HG02798 (cell line): ENCODE measurements at regions not wholly inside any gene's neighbourhood (a gene's known extent, or its start where the extent isn't known, plus 50 kb on each side); places are given as distances from the start of the nearest gene placed in this dataset.

Experiments
- ATAC-seq: cut with Tn5 transposase; IDR thresholded peaks from one replicate; pipeline ENCODE4 v1.9.1; 2021; ENCODE audit warnings: mild to moderate bottlenecking; ENCODE audit not compliant: unreplicated experiment, poor library complexity

GRCh38 chr22:19574247-19574646 is 50.0 kb upstream of the CLDN5 start:
- ATAC-seq = no peak

DNA sequence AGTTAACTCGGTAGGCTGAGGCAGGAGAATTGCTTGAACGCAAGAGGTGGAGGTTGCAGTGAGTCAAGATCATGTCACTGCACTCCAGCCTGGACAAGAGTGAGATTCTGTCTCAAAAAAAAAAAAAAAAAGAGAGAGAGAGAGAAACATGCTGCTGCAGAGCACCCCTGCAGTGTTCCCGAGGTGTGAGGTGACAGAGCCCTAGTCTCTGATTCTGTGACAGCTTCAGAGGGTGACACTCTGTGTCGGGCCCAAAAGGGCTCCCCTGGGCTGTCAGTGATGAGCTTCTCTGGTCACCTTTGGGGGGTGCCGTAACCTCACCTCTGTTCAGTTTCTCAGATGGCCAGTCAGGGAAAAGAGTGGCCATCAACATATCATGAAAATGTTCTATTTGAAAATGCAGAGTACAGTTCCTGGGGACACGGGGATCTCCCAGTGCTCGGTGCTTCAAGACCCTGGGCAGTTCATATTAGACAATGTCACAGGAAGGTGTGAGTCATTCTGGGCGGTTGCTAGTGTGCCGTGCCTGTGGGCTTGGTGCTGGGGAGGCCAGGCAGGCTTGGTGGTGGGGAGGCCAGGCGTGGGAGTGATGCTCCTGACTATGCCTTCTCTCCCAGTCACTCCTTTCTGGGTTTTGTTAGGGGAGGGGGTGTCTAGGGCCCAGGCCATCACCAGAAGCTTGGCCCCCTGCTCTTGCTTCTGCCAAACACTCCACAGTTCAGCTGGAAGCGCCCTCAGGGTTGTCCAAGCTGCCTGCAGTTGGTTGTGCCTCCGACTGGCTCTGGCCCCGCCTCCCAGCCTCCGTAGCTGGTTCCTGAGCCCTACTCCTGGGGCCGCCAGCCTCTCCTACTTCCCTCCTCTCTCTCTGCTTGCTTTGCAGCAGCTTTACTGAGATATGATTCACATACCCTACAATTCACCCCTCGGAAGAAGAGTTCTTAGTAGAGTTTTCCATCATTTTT is 52.5 kb upstream of the CLDN5 start:
- ATAC-seq = no peak

- no peak for ATAC-seq
Observed at GRCh38 chr22:19577422-19577966, 53.3 kb upstream of the CLDN5 start.

GRCh38 chr22:19578180-19579004 is 54.2 kb upstream of the CLDN5 start:
- no peak for ATAC-seq

DNA sequence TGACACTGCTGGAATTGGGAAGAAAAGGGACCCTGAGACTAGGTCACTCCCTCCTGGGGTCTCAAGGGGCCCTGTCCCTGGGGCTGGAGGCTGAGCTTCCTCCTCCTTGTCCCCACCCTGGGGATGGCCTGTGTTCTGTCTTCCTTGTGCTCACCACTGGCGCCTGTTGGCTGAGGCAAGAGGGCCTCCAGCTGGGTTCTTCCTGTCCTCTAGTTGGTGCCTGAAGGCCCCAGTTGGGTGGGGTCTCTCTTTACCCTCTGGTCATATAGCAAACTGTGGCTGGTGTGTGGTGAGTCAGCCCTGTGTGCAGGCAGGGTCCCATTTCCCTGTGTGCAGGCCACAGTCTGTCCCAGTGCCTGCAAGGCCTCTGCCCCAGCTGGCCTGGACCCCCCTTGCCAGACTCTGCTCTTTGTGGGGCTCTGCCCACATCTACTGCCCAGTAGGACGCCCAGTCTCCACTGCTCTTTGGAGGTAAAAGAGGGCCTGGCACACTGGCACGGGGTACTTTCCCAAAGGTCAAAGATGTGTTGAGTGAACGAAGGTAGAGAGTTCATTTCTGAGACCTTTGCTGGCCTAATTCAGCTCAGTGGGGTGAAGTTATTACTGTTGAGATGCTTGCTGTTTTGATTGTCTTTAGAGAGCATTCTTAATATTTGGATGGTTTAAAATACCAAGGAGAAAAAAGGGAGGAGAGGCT is 55.1 kb upstream of the CLDN5 start:
- no peak for ATAC-seq

GRCh38 chr22:19579880-19580279 is 55.7 kb upstream of the CLDN5 start:
- no peak for ATAC-seq

GRCh38 chr22:19580291-19580890 is 56.2 kb upstream of the CLDN5 start:
- ATAC-seq = no peak

DNA sequence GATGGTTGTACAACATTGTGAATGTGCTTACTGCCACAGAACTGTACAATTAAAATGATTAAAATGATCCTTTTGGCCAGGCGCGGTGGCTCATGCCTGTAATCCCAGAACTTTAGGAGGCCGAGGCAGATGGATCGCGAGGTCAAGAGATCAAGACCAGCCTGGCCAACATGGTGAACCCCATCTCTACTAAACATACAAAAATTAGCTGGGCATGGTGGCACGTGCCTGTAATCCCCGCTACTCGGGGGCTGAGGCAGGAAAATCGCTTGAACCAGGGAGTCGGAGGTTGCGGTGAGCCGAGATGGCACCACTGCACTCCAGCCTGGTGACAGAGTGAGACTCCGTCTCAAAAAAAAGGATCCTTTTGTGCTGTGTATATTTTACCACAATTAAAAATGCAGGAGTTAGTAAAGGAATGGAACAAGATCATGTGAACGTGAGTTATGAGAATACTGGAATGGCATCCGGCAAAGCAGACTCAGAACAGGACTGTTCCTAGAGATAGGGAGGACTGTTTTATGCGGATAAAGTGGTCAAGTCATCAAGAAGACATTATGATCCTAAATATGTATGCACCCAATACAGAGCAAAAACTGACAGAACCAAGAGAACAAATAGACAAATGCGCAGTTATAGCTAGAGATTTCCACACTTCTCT is 58.0 kb upstream of the CLDN5 start:
- no peak for ATAC-seq

GRCh38 chr22:19586922-19587684 is 62.9 kb upstream of the CLDN5 start:
- ATAC-seq = no peak

DNA sequence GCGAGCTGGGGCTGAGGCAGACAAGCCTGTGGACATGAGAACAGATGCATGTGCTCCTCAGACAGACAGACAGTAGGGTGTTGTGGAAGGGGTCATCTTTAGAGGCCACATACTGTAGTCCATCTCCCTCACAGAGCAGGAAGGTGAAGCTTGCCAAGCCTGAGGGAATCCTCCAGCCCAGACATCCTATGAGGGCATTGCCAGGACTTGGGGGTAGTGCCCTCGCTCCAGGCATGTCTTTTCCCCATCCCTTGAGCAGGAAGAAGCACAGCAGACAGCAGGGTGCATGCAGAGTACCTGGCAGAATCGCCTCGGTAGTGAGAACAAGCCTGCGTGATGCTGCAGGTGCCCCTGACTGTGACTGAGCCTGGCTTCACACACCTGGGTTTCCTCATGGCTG is 66.5 kb upstream of the CLDN5 start:
- ATAC-seq = no peak

- no peak for ATAC-seq
Observed at GRCh38 chr22:19591568-19591967, 67.4 kb upstream of the CLDN5 start.

- no peak for ATAC-seq
Observed at GRCh38 chr22:19592464-19592863, 68.3 kb upstream of the CLDN5 start.

DNA sequence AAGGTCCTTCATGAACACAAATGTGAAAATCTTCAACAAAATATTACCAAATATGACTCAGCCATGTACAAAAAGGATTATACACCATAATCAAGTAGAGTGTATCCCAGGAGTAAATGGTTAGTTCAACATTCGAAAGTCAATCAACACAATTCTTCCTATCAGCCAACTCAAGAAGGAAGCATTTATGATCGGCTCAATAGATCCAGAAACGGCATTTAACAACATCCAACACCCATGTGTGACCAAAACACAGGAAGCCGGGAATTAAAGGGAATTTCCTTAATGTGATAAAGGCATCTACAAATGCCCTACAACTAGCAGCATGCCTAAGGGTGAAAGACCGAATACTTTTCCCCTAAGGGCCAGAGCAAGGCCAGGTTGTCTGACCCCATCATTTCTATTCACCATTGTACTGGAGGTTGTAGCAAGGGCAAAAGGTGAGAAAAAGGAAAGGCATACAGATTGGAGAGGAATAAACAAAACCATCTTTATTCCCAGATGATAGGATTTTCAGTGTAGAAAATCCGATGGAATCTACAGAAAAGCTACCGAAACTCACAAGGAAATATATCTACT is 69.9 kb upstream of the CLDN5 start:
- no peak for ATAC-seq

DNA sequence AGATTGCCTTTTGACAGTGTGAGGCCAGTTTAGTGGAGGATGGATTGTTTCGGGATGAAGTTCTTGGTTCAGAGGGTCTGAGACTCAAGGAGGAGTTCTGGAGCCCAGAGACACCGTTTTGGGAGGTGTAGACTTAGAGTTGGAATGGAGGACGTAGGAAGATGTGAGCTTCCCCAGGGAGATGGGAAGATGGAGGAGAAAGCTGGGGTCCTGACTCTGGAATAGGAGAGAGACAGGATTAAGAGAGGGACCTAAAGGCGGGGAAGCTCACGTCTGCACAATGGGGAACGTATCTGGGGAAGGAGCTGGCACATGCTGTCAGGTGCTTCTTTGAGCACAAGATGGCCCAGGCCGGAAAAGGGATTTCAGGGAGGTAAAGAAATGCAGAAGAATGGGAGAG is 71.3 kb upstream of the CLDN5 start:
- ATAC-seq = no peak

DNA sequence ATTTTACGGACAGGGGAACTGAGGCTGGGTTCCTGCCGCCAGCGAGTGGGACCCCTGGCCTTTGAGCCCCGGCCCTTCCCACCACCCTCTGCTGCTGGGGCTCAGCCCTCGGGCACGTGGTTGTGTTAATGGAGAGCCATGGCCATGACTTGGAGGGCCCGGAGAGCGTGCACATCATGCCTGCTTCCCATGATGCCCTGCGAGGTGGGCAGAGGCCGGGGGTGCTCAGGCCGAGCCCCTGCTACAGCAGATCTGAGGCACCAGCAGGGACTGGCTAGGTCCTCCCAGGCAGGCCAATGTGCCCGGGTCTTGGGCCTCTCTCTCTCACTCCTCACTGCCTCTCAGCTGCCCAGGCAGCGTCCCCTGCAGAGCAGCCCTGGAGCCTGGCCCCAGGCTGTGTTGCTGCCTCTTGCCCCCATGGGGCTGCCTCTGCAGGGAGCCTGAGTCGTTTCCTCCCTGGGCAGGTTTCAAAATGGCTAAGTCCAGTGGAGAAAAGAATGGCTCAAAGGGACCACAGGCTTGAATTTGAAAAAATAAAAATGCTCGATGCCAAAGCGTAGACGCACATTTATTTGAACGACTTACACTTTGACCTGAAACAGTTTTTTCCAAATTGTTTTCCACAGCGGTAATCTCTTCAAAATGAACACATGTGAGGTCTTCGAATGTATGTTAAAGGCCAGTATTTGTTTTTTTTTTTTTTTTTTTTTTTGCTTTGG is 72.6 kb upstream of the CLDN5 start:
- no peak for ATAC-seq

- ATAC-seq = no peak
Observed at GRCh38 chr22:19597399-19597735, 73.2 kb upstream of the CLDN5 start.

DNA sequence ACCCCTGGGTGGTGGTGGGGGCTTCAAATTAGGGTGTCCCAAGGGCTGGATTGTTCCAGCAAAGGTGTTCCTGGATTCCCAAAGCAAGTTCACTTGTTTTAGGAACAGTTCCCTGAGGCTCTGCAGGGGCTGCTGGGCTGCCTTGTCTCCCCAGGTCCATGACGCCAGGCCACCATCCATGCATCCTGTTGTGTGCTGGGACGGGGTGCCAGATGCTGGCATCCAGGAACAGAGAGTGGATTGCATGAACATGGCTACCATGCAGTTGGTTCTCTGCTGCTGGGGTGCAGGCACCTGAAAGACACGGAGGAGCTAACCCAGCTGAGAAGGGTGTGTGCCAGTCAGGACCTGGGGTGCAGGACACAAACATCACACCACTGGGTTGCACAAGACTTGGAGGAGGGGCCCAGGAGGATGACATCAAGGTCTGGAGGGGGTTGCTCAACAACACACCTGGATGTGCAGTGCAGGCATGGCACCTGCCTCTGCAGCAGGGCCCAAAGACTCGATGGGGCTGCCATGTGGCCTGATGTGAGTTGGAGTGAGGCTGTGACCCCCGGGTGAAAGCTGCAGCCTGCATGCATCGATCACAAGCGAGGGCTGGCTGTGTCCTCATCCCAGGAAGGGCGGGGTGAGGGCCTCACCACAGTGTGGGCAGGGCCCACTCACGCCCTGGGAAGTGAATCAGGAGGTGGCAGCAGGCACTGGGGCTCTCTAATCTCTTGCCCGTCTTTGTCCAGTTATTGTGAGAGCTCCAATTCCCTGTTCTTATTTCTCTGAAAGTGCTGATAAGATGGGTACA is 74.0 kb upstream of the CLDN5 start:
- no peak for ATAC-seq
